ENCODE measurements at regions not wholly inside any gene's neighbourhood (a gene's known extent, or its start where the extent isn't known, plus 50 kb on each side); places are given as distances from the start of the nearest gene placed in this dataset.

GRCh38 chr6:125637207-125637606, 112.2 kb upstream of the HEY2 start:
- TF ChIP-seq CTCF (conservative IDR thresholded peaks at IDR 0.05 in 1 of 2, IDR thresholded peaks at IDR 0.05 in 1 of 2; ENCODE audit: extremely low read depth in 1 of 2, insufficient read depth in 1 of 2, low read depth in 1 of 2, low read length in 2 of 2) (no peak), EZH2 (IDR thresholded peaks at IDR 0.05; ENCODE audit: borderline replicate concordance, low read length) (no peak)
